ENCODE measurements at regions not wholly inside any gene's neighbourhood (a gene's known extent, or its start where the extent isn't known, plus 50 kb on each side); places are given as distances from the start of the nearest gene placed in this dataset.
A peak's percentile ranks its signal among the peaks of the same experiment; 100 is the strongest.

DNA sequence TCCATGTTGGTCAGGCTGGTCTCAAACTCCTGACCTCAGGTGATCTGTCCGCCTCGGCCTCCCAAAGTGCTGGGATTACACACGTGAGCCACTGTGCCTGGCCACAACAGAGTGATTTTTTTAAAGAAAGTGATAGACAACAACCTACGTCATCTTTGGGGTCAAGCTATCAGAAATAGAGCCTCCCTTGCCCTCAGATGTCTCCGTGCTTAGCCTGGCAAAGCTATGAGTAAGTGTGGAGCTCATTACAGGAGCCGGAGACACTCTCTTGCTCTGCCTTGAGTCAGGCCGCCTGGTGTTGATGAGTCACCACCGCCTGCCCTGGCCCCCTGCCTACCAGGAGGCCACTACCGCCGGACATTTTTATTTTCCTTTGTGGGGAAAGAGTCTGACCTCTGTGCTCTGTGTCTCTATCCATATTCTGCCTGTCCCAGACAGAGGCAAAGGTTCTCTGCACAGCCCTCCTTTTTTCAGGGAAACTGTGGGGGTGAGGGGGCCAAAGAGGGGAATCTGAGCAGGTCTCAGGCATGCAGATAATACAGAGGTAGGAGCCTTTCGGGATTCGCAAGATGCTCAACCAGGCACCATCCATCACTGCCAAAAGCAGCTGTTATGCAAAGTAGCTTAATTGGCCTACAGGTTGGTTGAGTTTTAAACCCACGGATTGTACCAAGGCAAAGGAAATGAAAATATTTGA lies 123.7 kb upstream of the CPEB4 start (continued):
- TF ChIP-seq FOXP4 (CRISPR knock-in tag; IDR thresholded peaks at IDR 0.05) (peak; percentile 41), HOXA3 (CRISPR knock-in tag; IDR thresholded peaks at IDR 0.05) (peak; percentile 64; the same call in 1 of the 2 replicates), BRCA1 (CRISPR knock-in tag; IDR thresholded peaks at IDR 0.05) (no peak), PITX1 (CRISPR knock-in tag; IDR thresholded peaks at IDR 0.05) (0 out of 2 replicates have a peak, but pooled peaks have one; percentile 32), ZNF576 (CRISPR knock-in tag; IDR thresholded peaks at IDR 0.05) (no peak), KAT8 (CRISPR knock-in tag; IDR thresholded peaks at IDR 0.05) (peak; percentile 69), CREBL2 (CRISPR knock-in tag; IDR thresholded peaks at IDR 0.05; ENCODE audit: borderline replicate concordance) (no peak), ZMYM2 (CRISPR knock-in tag; IDR thresholded peaks at IDR 0.05) (0 out of 2 replicates have a peak, but pooled peaks have one; percentile 52), ZNF3 (CRISPR knock-in tag; IDR thresholded peaks at IDR 0.05) (no peak), FOXA1 (IDR thresholded peaks at IDR 0.05) (no peak), FOXA1 (CRISPR knock-in tag; IDR thresholded peaks at IDR 0.05) (0 out of 2 replicates have a peak, but pooled peaks have one; percentile 9), ZFY (CRISPR knock-in tag; IDR thresholded peaks at IDR 0.05) (peak; percentile 30; the same call in 1 of the 2 replicates), FOSL1 (CRISPR knock-in tag; IDR thresholded peaks at IDR 0.05; ENCODE audit: borderline replicate concordance) (peak; percentile 92), NR2F2 (IDR thresholded peaks at IDR 0.05; ENCODE audit: borderline replicate concordance, low read depth) (peak; percentile 51), ZNF567 (CRISPR knock-in tag; IDR thresholded peaks at IDR 0.05; ENCODE audit: borderline replicate concordance) (no peak), ZBTB42 (CRISPR knock-in tag; IDR thresholded peaks at IDR 0.05) (peak; percentile 66; the same call in 1 of the 2 replicates), ZNF616 (CRISPR knock-in tag; IDR thresholded peaks at IDR 0.05; ENCODE audit: low read depth) (no peak), EEA1 (CRISPR knock-in tag; IDR thresholded peaks at IDR 0.05; ENCODE audit: borderline replicate concordance) (no peak), SKIL (CRISPR knock-in tag; IDR thresholded peaks at IDR 0.05; ENCODE audit: borderline replicate concordance) (peak; percentile 62; the same call in 1 of the 2 replicates), KDM4B (CRISPR knock-in tag; IDR thresholded peaks at IDR 0.05) (0 out of 2 replicates have a peak, but pooled peaks have one; percentile 37), ZNF761 (CRISPR knock-in tag; conservative IDR thresholded peaks at IDR 0.05) (no peak), TBL1XR1 (IDR thresholded peaks at IDR 0.05; ENCODE audit: borderline replicate concordance, low read length, partially characterized antibody) (no peak)
- TF ChIP-seq, protein P1, sequence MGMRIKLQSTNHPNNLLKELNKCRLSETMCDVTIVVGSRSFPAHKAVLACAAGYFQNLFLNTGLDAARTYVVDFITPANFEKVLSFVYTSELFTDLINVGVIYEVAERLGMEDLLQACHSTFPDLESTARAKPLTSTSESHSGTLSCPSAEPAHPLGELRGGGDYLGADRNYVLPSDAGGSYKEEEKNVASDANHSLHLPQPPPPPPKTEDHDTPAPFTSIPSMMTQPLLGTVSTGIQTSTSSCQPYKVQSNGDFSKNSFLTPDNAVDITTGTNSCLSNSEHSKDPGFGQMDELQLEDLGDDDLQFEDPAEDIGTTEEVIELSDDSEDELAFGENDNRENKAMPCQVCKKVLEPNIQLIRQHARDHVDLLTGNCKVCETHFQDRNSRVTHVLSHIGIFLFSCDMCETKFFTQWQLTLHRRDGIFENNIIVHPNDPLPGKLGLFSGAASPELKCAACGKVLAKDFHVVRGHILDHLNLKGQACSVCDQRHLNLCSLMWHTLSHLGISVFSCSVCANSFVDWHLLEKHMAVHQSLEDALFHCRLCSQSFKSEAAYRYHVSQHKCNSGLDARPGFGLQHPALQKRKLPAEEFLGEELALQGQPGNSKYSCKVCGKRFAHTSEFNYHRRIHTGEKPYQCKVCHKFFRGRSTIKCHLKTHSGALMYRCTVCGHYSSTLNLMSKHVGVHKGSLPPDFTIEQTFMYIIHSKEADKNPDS (CRISPR knock-in tag; IDR thresholded peaks at IDR 0.05) = no peak

All from HepG2 (cell line).